Testis (tissue), 2 donors: ENCODE measurements at regions not wholly inside any gene's neighbourhood (a gene's known extent, or its start where the extent isn't known, plus 50 kb on each side); places are given as distances from the start of the nearest gene placed in this dataset.

ENCODE experiments used
- CTCF ChIP-seq, 3 experiments: fragments of 450-650 bp in 2 of 3; fragments of 200-600 bp in 1 of 3; sonication (generic) in 1 of 3; IDR thresholded peaks; one replicate each; pipeline ENCODE4 v1.5.1; 2016 to 2019; ENCODE audit warnings: antibody characterized with exemption in 3 of 3, mild to moderate bottlenecking in 2 of 3, moderate library complexity in 1 of 3
- POLR2A ChIP-seq: fragments of 450-650 bp; IDR thresholded peaks from one replicate; pipeline ENCODE4 v1.6.1; 2017; ENCODE audit warnings: antibody characterized with exemption, mild to moderate bottlenecking, moderate library complexity

GRCh38 chr6:21941926-21942325 is 348.4 kb downstream of the SOX4 start:
- TF ChIP-seq CTCF (IDR thresholded peaks at IDR 0.05): no peak
- TF ChIP-seq POLR2A: no peak
